SIG-M5 treated with dmso at 0.1 percent for 504 hours (cell line): ENCODE measurements at regions not wholly inside any gene's neighbourhood (a gene's known extent, or its start where the extent isn't known, plus 50 kb on each side); places are given as distances from the start of the nearest gene placed in this dataset.

ENCODE experiments used
- DNase-seq: peaks from one replicate; lab custom pipeline; 2025; ENCODE audit not compliant: unreplicated experiment; lab: John Stamatoyannopoulos, UW

DNA sequence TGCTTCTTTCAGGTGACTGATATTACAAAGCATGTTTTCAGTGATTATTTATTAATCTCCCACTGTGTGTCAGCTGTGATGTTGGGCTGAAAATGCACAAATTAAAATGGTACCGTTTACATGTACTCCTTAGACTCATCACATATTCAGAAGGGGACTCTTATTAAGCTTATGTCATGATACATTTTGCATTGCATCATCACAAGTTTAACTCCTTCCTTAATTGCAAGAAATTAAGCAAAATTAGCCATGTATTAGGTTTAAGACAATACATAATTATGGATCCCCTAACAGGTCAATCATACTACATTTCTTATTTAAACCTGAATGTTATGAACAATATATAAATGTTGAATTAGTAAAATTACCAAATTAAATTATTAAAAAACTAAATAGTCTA lies 899.1 kb downstream of the TMEM182 start:
- DNase-seq = no peak

DNA sequence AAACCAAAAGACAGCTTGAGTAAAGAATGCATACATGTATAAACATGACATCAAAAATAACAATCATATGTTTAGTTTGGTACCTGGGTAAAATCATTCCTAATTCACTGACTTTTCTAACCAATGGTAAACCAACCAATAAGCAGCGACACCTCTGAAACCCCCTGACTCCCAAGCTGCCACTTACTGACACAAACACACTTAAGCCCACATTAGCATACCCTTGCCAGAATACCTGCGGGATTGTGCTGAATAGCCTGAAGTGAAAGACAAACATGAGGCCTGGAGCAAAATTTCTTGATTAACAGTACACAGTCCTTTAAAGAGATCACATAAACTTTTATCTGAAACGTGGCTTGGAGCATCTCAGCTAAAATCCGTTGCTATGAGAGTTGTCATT lies 902.9 kb downstream of the TMEM182 start:
- DNase-seq = no peak

DNA sequence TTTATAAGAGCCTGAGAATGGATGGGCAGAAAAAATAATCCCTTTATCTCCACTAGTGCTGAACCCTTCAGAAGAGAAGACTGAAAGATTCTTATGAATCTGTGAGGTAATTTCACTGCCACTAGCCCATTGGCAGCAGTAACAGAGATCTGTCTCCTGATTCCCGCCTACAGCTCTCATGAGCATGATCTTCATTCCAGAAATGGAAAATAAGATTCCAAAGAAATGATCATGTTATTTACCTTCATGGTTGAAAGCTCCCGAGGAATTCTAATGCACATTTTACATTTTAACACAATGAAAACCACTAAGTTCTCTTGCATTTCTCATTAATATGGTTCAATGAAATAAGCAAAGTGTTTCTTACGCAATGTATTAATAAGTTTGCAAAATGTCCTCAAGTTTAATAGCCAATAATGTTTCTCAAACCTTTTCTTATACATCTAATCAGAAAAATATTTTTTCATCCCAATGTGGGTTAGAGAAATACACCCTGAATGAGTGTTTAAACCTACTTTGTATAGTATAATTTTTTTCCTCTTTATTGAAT lies 905.6 kb downstream of the TMEM182 start:
- no peak for DNase-seq

DNA sequence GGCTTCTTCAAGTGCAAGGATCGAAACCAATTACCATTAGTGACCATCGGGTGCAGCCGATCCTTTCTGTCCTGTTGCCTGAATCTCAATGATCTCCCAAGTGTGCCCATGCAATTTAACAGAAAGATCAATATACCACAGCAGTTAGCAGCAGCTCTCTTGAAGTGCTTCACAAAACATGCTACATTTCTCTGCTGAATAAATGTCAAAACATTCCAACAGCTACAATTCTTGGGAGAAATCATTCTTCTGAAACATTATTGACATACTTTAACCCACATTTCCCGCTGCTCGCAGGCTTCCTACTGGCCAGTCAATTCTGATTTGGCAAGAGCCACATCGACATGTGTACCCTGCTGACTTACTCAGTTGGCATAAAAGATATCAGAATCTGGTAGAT lies 907.7 kb downstream of the TMEM182 start:
- no peak for DNase-seq
